NCI-H1436 (cell line): ENCODE measurements at regions not wholly inside any gene's neighbourhood (a gene's known extent, or its start where the extent isn't known, plus 50 kb on each side); places are given as distances from the start of the nearest gene placed in this dataset.
"Not testable (repeated sequence)": the region's sequence is repeated elsewhere in the genome, so short reads cannot be mapped to it uniquely, and the experiment has no call there.

Source experiments
- DNase-seq: peaks from one replicate; lab custom pipeline; 2025; lab: John Stamatoyannopoulos, UW

GRCh38 chr4:67038228-67038566 is 507.1 kb downstream of the CENPC start:
- no peak for DNase-seq

- no peak for DNase-seq
These were observed 507.6 kb downstream of the CENPC start for GRCh38 chr4:67037504-67038227.

GRCh38 chr4:67036791-67037190 is 508.5 kb downstream of the CENPC start:
- no peak for DNase-seq

- DNase-seq = no peak
These were observed 509.3 kb downstream of the CENPC start for GRCh38 chr4:67035986-67036385.

- DNase-seq = no peak
These were observed 509.8 kb downstream of the CENPC start for GRCh38 chr4:67035501-67035900.

- no peak for DNase-seq
These were observed 514.7 kb downstream of the CENPC start for GRCh38 chr4:67030636-67031035.

- no peak for DNase-seq
These were observed 524.9 kb downstream of the CENPC start for GRCh38 chr4:67020438-67020797.

- DNase-seq = no peak
These were observed 525.4 kb downstream of the CENPC start for GRCh38 chr4:67019686-67020437.

- no peak for DNase-seq
These were observed 530.7 kb downstream of the CENPC start for GRCh38 chr4:67014592-67014991.

- DNase-seq = no peak
These were observed 538.5 kb downstream of the CENPC start for GRCh38 chr4:67006791-67007190.

GRCh38 chr4:66991521-66991920 is 553.8 kb downstream of the CENPC start:
- no peak for DNase-seq

GRCh38 chr4:66974665-66975064 is 570.6 kb downstream of the CENPC start:
- no peak for DNase-seq

- no peak for DNase-seq
These were observed 573.2 kb downstream of the CENPC start for GRCh38 chr4:66972087-66972486.

GRCh38 chr4:66964467-66964866 is 580.8 kb downstream of the CENPC start:
- no peak for DNase-seq

GRCh38 chr4:66963084-66963483 is 582.2 kb downstream of the CENPC start:
- no peak for DNase-seq

GRCh38 chr4:66959207-66959606 is 586.1 kb downstream of the CENPC start:
- DNase-seq = no peak

GRCh38 chr4:66956852-66957251 is 588.5 kb downstream of the CENPC start:
- DNase-seq = no peak

GRCh38 chr4:66956426-66956825 is 588.9 kb downstream of the CENPC start:
- DNase-seq = no peak

GRCh38 chr4:66955784-66956183 is 589.5 kb downstream of the CENPC start:
- no peak for DNase-seq

GRCh38 chr4:66949419-66949818 is 595.9 kb downstream of the CENPC start:
- DNase-seq = no peak

GRCh38 chr4:66946761-66947160 is 598.5 kb downstream of the CENPC start:
- DNase-seq = no peak

GRCh38 chr4:66943112-66943511 is 602.2 kb downstream of the CENPC start:
- DNase-seq = no peak

GRCh38 chr4:66931981-66932380 is 613.3 kb downstream of the CENPC start:
- not testable (repeated sequence) for DNase-seq

GRCh38 chr4:66930206-66930605 is 615.1 kb downstream of the CENPC start:
- DNase-seq = no peak
